Central memory CD8-positive, alpha-beta T cell (primary cell): ENCODE measurements at regions not wholly inside any gene's neighbourhood (a gene's known extent, or its start where the extent isn't known, plus 50 kb on each side); places are given as distances from the start of the nearest gene placed in this dataset.
"Not testable (repeated sequence)": the region's sequence is repeated elsewhere in the genome, so short reads cannot be mapped to it uniquely, and the experiment has no call there.

Experiments
- ATAC-seq: fragments of 150-1000 bp; cut with Tn5 transposase; replicated peaks from 2 replicates; pipeline ENCODE4 v1.10.0; 2022; ENCODE audit warnings: mild to moderate bottlenecking, moderate FRiP score, moderate number of reproducible peaks; ENCODE audit not compliant: poor library complexity, severe bottlenecking; ENCODE audit errors: extremely low read depth
- DNase-seq, 2 donors: peaks; one replicate each; pipeline ENCODE4 v3.0.0; 2021; ENCODE audit warnings: low spot score in 2 of 2
- H3K27ac Mint-ChIP-seq: one replicate; pipeline ENCODE4 v1.8.0; 2022; ENCODE audit warnings: low read depth, mild to moderate bottlenecking, moderate library complexity, mixed read lengths
- H3K27me3 Mint-ChIP-seq: one replicate; pipeline ENCODE4 v1.8.0; 2022; ENCODE audit warnings: mixed read lengths
- H3K36me3 Mint-ChIP-seq: one replicate; pipeline ENCODE4 v1.8.0; 2022; ENCODE audit warnings: mild to moderate bottlenecking, moderate library complexity, mixed read lengths; ENCODE audit not compliant: insufficient read depth
- H3K4me1 Mint-ChIP-seq: one replicate; pipeline ENCODE4 v1.8.0; 2022; ENCODE audit warnings: mixed read lengths
- H3K4me3 Mint-ChIP-seq: one replicate; pipeline ENCODE4 v1.8.0; 2022; ENCODE audit warnings: mild to moderate bottlenecking, moderate library complexity, mixed read lengths
- H3K9me3 Mint-ChIP-seq: one replicate; pipeline ENCODE4 v1.8.0; 2022; ENCODE audit warnings: mixed read lengths

GRCh38 chrX:123788193-123788592 lies 55.3 kb upstream of the THOC2 start:
- not testable (repeated sequence) for H3K27me3 Mint-ChIP-seq, H3K4me3 Mint-ChIP-seq, DNase-seq, ATAC-seq, H3K9me3 Mint-ChIP-seq, H3K36me3 Mint-ChIP-seq, H3K27ac Mint-ChIP-seq, H3K4me1 Mint-ChIP-seq

DNA sequence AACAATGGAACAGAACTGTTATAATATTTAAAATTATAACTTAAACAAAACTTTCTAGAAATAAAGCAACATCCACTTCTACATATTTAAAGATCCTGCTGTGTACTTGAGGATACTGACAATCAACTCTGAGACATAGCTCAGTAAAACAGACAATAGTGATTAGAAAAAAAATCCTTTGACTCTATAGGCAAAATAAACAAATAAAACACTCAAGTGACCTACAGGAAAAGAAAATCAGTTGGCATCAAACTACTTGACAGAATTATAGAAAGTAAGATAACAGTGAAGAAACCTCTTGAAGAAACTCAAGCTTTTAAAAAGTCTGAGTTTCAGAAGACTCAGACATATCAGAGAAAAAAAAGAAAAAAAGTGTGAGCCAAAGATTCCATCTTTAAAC lies 55.9 kb upstream of the THOC2 start:
- Mint-ChIP-seq H3K9me3 (no peaks in the 10 kb centered on the region), H3K27me3 (no peaks in the 10 kb centered on the region), H3K4me1 (no peaks in the 10 kb centered on the region), H3K27ac (no peak overlapping the region), H3K4me3 (no peak overlapping the region), H3K36me3 (no peaks in the 10 kb centered on the region)
- DNase-seq (no peak), ATAC-seq (no peak)

DNA sequence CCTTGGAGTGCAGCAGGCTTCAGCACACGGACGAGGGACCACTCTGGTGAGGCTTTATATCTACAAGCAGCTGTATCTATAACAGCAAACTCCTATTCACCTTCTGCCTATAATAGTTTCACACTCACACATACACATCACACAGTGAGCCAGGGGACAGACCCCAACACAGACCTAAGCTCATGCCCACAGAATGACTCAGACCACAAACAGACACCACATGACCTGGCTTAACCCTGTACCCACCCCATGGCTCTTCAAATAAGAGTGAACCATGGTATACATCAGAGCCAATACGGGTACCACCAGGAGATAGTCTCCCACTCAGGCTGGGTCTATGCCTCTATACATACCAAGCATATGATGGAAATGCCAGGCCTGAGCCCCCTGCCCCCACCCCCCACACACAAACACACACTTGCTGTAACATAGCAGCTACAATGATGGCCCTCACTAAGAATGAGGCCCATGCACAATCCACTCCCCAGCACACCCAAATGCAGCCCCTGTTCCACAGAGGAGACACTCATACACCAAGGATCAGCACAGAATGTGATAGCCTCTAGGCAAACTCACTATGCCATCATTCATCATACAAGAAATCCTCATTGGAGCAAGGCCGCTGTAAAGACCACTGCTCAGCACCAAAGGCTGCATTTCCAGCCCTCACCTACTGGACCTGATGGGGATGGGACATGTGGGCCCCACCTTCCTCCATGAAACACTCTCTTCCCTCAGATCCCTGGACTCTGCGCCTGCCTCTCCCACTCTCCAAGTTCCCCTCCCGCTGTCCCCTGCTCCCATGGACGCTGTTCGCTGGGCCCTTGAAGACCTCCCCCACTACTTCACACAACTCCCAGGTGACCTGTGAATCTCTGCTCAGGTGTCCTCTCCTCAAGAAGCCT lies 62.1 kb upstream of the XIAP start:
- Mint-ChIP-seq H3K27ac (no peak overlapping the region), H3K9me3 (no peaks in the 10 kb centered on the region), H3K36me3 (no peaks in the 10 kb centered on the region), H3K4me3 (no peak overlapping the region), H3K4me1 (no peaks in the 10 kb centered on the region), H3K27me3 (no peaks in the 10 kb centered on the region)
- DNase-seq (no peak), ATAC-seq (no peak)

DNA sequence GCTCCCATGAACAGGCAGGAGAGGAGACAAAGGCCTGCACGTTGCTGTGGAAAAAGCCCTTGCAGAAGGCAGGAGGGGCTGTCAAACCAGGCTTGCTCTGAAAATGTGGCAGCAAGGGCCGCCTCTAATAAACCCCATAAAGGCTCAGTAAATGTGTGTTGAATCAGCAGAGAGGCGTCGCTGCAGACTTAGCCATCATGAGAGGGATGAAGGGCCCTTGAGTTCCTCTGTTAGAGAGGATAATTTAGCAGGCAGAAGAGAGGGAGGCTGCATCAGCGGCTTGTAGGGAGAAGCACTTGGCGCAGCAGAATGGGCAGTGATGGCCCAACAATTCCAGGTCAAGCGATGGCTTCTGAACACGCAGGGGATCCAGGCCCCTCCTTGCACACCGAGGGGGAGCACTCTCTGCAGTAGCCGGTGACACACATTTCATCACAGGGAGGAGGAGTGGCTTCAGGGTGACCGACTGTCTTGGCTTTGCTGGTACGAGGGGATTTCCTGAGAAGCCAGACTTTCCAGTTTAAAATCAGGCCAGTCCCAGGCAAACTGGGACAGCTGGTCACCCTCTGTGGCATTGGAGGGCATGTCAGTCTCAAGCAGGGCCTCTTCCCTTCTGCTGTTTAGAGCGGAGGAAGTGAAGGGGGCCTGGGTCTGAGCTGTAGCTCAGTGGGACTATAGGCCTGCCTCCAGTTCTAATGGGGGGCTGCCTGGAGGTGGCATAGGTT lies 61.0 kb upstream of the XIAP start:
- not testable (repeated sequence) for H3K27me3 Mint-ChIP-seq, H3K4me3 Mint-ChIP-seq, H3K4me1 Mint-ChIP-seq, H3K27ac Mint-ChIP-seq, DNase-seq, H3K9me3 Mint-ChIP-seq, ATAC-seq, H3K36me3 Mint-ChIP-seq

GRCh38 chrX:123801901-123802300 lies 58.0 kb upstream of the XIAP start:
- DNase-seq (no peak), ATAC-seq (no peak)
- peaks cover 7% of the 10 kb centered on the region for H3K4me1 Mint-ChIP-seq
- H3K27ac Mint-ChIP-seq: no peak overlapping the region
- no peaks in the 10 kb centered on the region for H3K9me3 Mint-ChIP-seq
- no peaks in the 10 kb centered on the region for H3K36me3 Mint-ChIP-seq
- H3K27me3 Mint-ChIP-seq: no peaks in the 10 kb centered on the region
- no peak overlapping the region for H3K4me3 Mint-ChIP-seq

GRCh38 chrX:123803331-123803983 lies 56.4 kb upstream of the XIAP start:
- Mint-ChIP-seq H3K36me3 (no peaks in the 10 kb centered on the region), H3K4me3 (no peak overlapping the region), H3K27ac (peak overlapping the region; percentile 56), H3K27me3 (no peaks in the 10 kb centered on the region), H3K9me3 (no peaks in the 10 kb centered on the region), H3K4me1 (peaks cover 7% of the 10 kb centered on the region)
- DNase-seq (peak in 1 of 2 donors; percentile 9), ATAC-seq (peak; percentile 87)

GRCh38 chrX:123803984-123804365 lies 55.9 kb upstream of the XIAP start:
- not testable (repeated sequence) for H3K9me3 Mint-ChIP-seq, ATAC-seq, H3K4me1 Mint-ChIP-seq, H3K36me3 Mint-ChIP-seq, DNase-seq, H3K4me3 Mint-ChIP-seq, H3K27me3 Mint-ChIP-seq
- peak overlapping the region; percentile 56 for H3K27ac Mint-ChIP-seq

- Mint-ChIP-seq H3K36me3 (no peaks in the 10 kb centered on the region), H3K27me3 (peaks cover 9% of the 10 kb centered on the region), H3K27ac (no peak overlapping the region), H3K4me1 (peaks cover 7% of the 10 kb centered on the region), H3K4me3 (no peak overlapping the region), H3K9me3 (no peaks in the 10 kb centered on the region)
- ATAC-seq (no peak), DNase-seq (no peak)
Observed at GRCh38 chrX:123807835-123808416, 51.9 kb upstream of the XIAP start.

- ATAC-seq (no peak), DNase-seq (no peak)
- peaks cover 9% of the 10 kb centered on the region for H3K27me3 Mint-ChIP-seq
- no peaks in the 10 kb centered on the region for H3K36me3 Mint-ChIP-seq
- H3K9me3 Mint-ChIP-seq: no peaks in the 10 kb centered on the region
- no peak overlapping the region for H3K4me3 Mint-ChIP-seq
- H3K27ac Mint-ChIP-seq: no peak overlapping the region
- H3K4me1 Mint-ChIP-seq: no peaks in the 10 kb centered on the region
Observed at GRCh38 chrX:123809854-123810375, 49.9 kb upstream of the XIAP start.
